Tibial artery (tissue), 4 donors: ENCODE measurements at regions not wholly inside any gene's neighbourhood (a gene's known extent, or its start where the extent isn't known, plus 50 kb on each side); places are given as distances from the start of the nearest gene placed in this dataset.

Experiments used
- DNase-seq, 2 donors: peaks; one replicate each; pipeline ENCODE4 v3.0.0-alpha.2; 2019
- H3K27ac ChIP-seq, 2 donors: fragments of 200-600 bp; sonication (generic) in 1 of 2; 1 replicate in 1 of 2; 2 replicates in 1 of 2; pipeline ENCODE4 v1.5.1; 2018 to 2019; ENCODE audit warnings: mild to moderate bottlenecking in 1 of 2
- H3K27me3 ChIP-seq, 2 donors: fragments of 200-600 bp; sonication (generic) in 1 of 2; one replicate each; pipeline versions ENCODE4 v1.5.1 to v1.6.0; 2016 to 2019
- H3K36me3 ChIP-seq, 3 donors: fragments of 200-600 bp; sonication (generic) in 2 of 3; one replicate each; pipeline ENCODE4 v1.5.1; 2016 to 2019; ENCODE audit warnings: mild to moderate bottlenecking in 2 of 3
- H3K4me1 ChIP-seq, 4 donors: fragments of 200-600 bp; sonication (generic) in 2 of 4; 1 replicate in 3 of 4; 2 replicates in 1 of 4; pipeline ENCODE4 v1.5.1; 2016 to 2019
- H3K4me3 ChIP-seq, 2 donors: fragments of 200-600 bp; sonication (generic) in 1 of 2; 1 replicate in 1 of 2; 2 replicates in 1 of 2; pipeline ENCODE4 v1.5.1; 2018 to 2019; ENCODE audit warnings: mild to moderate bottlenecking in 2 of 2
- H3K9me3 ChIP-seq, 3 donors: fragments of 200-600 bp; sonication (generic) in 1 of 3; one replicate each; pipeline ENCODE4 v1.5.1; 2016 to 2019
- CTCF ChIP-seq, 2 experiments: fragments of 200-600 bp in 1 of 2; fragments of 450-650 bp in 1 of 2; IDR thresholded peaks; one replicate each; pipeline ENCODE4 v1.5.1; 2017 to 2019; ENCODE audit warnings: antibody characterized with exemption in 2 of 2, mild to moderate bottlenecking in 1 of 2, moderate library complexity in 1 of 2
- intact Hi-C: fragments of 100-400 bp; cut with DNase I; formaldehyde crosslinking; loops from one replicate; pipeline ENCODE4 v1.15.0; 2023; ENCODE audit warnings: low total_unique reads

GRCh38 chr2:8028036-8028435, 653.8 kb upstream of the ID2 start:
- Histone ChIP-seq H3K4me3 (no peak overlapping the region), H3K27ac (no peak overlapping the region), H3K4me1 (no peaks in the 10 kb centered on the region), H3K9me3 (no peaks in the 10 kb centered on the region), H3K36me3 (no peaks in the 10 kb centered on the region), H3K27me3 (peaks cover 0 to 2% of the 10 kb centered on the region in 2 donors)
- no peak for TF ChIP-seq CTCF (IDR thresholded peaks at IDR 0.05)
- DNase-seq, result no peak
- intact Hi-C loops, result no loop called here

- DNase-seq, result no peak
- peaks cover 0 to 2% of the 10 kb centered on the region in 2 donors for H3K27me3 ChIP-seq
- H3K4me3 ChIP-seq, result no peak overlapping the region
- no peaks in the 10 kb centered on the region for H3K36me3 ChIP-seq
- no peaks in the 10 kb centered on the region for H3K4me1 ChIP-seq
- no peak for TF ChIP-seq CTCF (IDR thresholded peaks at IDR 0.05)
- H3K27ac ChIP-seq, result no peak overlapping the region
- intact Hi-C loops, result no loop called here
- no peaks in the 10 kb centered on the region for H3K9me3 ChIP-seq
Measured at GRCh38 chr2:8028436-8028835, 653.4 kb upstream of the ID2 start.

- Histone ChIP-seq H3K4me1 (no peaks in the 10 kb centered on the region), H3K36me3 (no peaks in the 10 kb centered on the region), H3K27ac (no peak overlapping the region), H3K9me3 (no peaks in the 10 kb centered on the region), H3K4me3 (no peak overlapping the region), H3K27me3 (peaks cover 0 to 2% of the 10 kb centered on the region in 2 donors)
- TF ChIP-seq CTCF (IDR thresholded peaks at IDR 0.05), result no peak
- DNase-seq, result no peak
- intact Hi-C loops, result no loop called here
Measured at GRCh38 chr2:8028981-8029380, 652.9 kb upstream of the ID2 start.

- no peak for TF ChIP-seq CTCF (IDR thresholded peaks at IDR 0.05)
- H3K27ac ChIP-seq, result no peak overlapping the region
- intact Hi-C loops, result no loop called here
Measured at GRCh38 chr2:8030573-8031303, 651.1 kb upstream of the ID2 start.

GRCh38 chr2:8031370-8031769, 650.5 kb upstream of the ID2 start:
- DNase-seq, result no peak
- no peak overlapping the region for H3K4me3 ChIP-seq
- no peaks in the 10 kb centered on the region for H3K36me3 ChIP-seq
- H3K9me3 ChIP-seq, result no peaks in the 10 kb centered on the region
- H3K27me3 ChIP-seq, result peaks cover 0 to 2% of the 10 kb centered on the region in 2 donors
- no peak for TF ChIP-seq CTCF (IDR thresholded peaks at IDR 0.05)
- H3K4me1 ChIP-seq, result no peaks in the 10 kb centered on the region
- intact Hi-C loops, result no loop called here
- no peak overlapping the region for H3K27ac ChIP-seq

More at GRCh38 chr2:8030573-8031303, 651.1 kb upstream of the ID2 start:
- Histone ChIP-seq H3K27me3 (peaks cover 0 to 2% of the 10 kb centered on the region in 2 donors), H3K4me1 (no peaks in the 10 kb centered on the region), H3K36me3 (no peaks in the 10 kb centered on the region), H3K4me3 (no peak overlapping the region), H3K9me3 (no peaks in the 10 kb centered on the region)
- no peak for DNase-seq
